Astrocyte (in vitro differentiated cells and primary cell): ENCODE measurements at regions not wholly inside any gene's neighbourhood (a gene's known extent, or its start where the extent isn't known, plus 50 kb on each side); places are given as distances from the start of the nearest gene placed in this dataset.

ENCODE experiments used
- DNase-seq: peaks from one replicate; pipeline ENCODE4 v3.0.0-alpha.2; 2010; ENCODE audit warnings: low read depth
- FAIRE-seq: peaks from 2 replicates; lab custom pipeline; 2011; peaks lifted over from hg19 to GRCh38; lab: Jason Lieb, UNC
- H2AFZ ChIP-seq: 2 replicates; pipeline ENCODE4 v1.6.0; 2012; ENCODE audit warnings: low read depth, low read length, inconsistent platforms
- H3K27ac ChIP-seq: 2 replicates; pipeline ENCODE4 v1.5.1; 2011; ENCODE audit warnings: low read depth, low read length, inconsistent platforms
- H3K27me3 ChIP-seq: 2 replicates; pipeline ENCODE4 v1.6.0; 2011; ENCODE audit warnings: low read length, inconsistent platforms; ENCODE audit not compliant: insufficient read depth
- H3K36me3 ChIP-seq: 2 replicates; pipeline ENCODE4 v1.5.1; 2011; ENCODE audit warnings: low read length, inconsistent platforms; ENCODE audit not compliant: insufficient read depth
- H3K4me1 ChIP-seq: 2 replicates; pipeline ENCODE4 v1.5.1; 2011; ENCODE audit warnings: low read length, inconsistent platforms; ENCODE audit not compliant: insufficient read depth
- H3K4me2 ChIP-seq: 2 replicates; pipeline ENCODE4 v1.6.0; 2012; ENCODE audit warnings: low read length, inconsistent platforms
- H3K4me3 ChIP-seq: 2 replicates; pipeline ENCODE4 v1.5.1; 2011; ENCODE audit warnings: low read depth, mild to moderate bottlenecking, low read length, inconsistent platforms; ENCODE audit not compliant: insufficient read depth
- H3K79me2 ChIP-seq: 2 replicates; pipeline ENCODE4 v1.6.0; 2012; ENCODE audit warnings: mild to moderate bottlenecking, low read length, inconsistent platforms; ENCODE audit not compliant: insufficient read depth
- H3K9ac ChIP-seq: 2 replicates; pipeline ENCODE4 v1.6.0; 2012; ENCODE audit warnings: mild to moderate bottlenecking, low read length, inconsistent platforms
- H3K9me3 ChIP-seq: 2 replicates; pipeline ENCODE4 v1.5.1; 2012; ENCODE audit warnings: low read depth, mild to moderate bottlenecking, low read length, inconsistent platforms; ENCODE audit not compliant: insufficient read depth
- H4K20me1 ChIP-seq: 2 replicates; pipeline ENCODE4 v1.6.0; 2012; ENCODE audit warnings: low read length, inconsistent platforms; ENCODE audit not compliant: insufficient read depth
- H3K27ac Mint-ChIP-seq: one replicate; pipeline ENCODE4 v1.8.0; 2021; ENCODE audit warnings: mild to moderate bottlenecking, mixed read lengths; ENCODE audit not compliant: unreplicated experiment
- H3K27me3 Mint-ChIP-seq: one replicate; pipeline ENCODE4 v1.8.0; 2021; ENCODE audit warnings: low read depth, mixed read lengths; ENCODE audit not compliant: unreplicated experiment
- H3K36me3 Mint-ChIP-seq: one replicate; pipeline ENCODE4 v1.8.0; 2021; ENCODE audit warnings: low read depth, mixed read lengths; ENCODE audit not compliant: unreplicated experiment
- H3K4me1 Mint-ChIP-seq: one replicate; pipeline ENCODE4 v1.8.0; 2021; ENCODE audit warnings: low read depth, mixed read lengths; ENCODE audit not compliant: unreplicated experiment
- H3K4me3 Mint-ChIP-seq: one replicate; pipeline ENCODE4 v1.8.0; 2021; ENCODE audit warnings: mild to moderate bottlenecking, moderate library complexity, mixed read lengths; ENCODE audit not compliant: unreplicated experiment
- H3K9me3 Mint-ChIP-seq: one replicate; pipeline ENCODE4 v1.8.0; 2021; ENCODE audit warnings: mild to moderate bottlenecking, mixed read lengths; ENCODE audit not compliant: unreplicated experiment
- EZH2 ChIP-seq: IDR thresholded peaks from 2 replicates; pipeline ENCODE4 v1.6.1; 2012; ENCODE audit warnings: mild to moderate bottlenecking, low read length, inconsistent platforms; ENCODE audit not compliant: insufficient read depth
- TF ChIP-seq, protein P1 (sequence below): IDR thresholded peaks from 2 replicates; pipeline ENCODE4 v1.5.1; 2011; ENCODE audit warnings: low read depth, mild to moderate bottlenecking, inconsistent platforms, low read length, moderate library complexity; ENCODE audit not compliant: insufficient read depth

DNA sequence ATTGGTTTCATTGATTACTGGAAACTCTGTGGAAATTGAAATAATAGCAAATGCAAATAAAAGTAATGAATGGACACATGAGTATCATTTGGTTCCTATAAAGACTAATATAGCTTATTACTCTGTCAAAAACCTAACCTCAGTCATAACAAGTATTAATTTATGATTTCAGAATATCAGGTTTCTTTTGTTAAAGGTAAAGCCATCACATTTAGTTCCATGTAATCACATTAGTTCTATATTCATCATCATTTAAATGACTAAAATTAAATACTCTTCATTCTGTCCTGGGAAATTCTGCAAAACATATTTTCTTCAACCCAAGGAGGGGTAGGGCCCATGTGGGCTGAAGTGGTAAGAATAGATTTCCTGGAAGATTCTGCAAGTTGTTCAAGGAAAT is 68.2 kb upstream of the ANO3 start:
- no peak overlapping the region for H3K4me3 ChIP-seq
- H3K4me3 Mint-ChIP-seq = no peak overlapping the region
- no peak overlapping the region for H3K4me2 ChIP-seq
- H3K27ac ChIP-seq = no peak overlapping the region
- H3K9me3 Mint-ChIP-seq = no peaks in the 10 kb centered on the region
- no peaks in the 10 kb centered on the region for H3K27me3 Mint-ChIP-seq
- no peaks in the 10 kb centered on the region for H3K9me3 ChIP-seq
- TF ChIP-seq EZH2 = no peak
- TF ChIP-seq, protein P1, sequence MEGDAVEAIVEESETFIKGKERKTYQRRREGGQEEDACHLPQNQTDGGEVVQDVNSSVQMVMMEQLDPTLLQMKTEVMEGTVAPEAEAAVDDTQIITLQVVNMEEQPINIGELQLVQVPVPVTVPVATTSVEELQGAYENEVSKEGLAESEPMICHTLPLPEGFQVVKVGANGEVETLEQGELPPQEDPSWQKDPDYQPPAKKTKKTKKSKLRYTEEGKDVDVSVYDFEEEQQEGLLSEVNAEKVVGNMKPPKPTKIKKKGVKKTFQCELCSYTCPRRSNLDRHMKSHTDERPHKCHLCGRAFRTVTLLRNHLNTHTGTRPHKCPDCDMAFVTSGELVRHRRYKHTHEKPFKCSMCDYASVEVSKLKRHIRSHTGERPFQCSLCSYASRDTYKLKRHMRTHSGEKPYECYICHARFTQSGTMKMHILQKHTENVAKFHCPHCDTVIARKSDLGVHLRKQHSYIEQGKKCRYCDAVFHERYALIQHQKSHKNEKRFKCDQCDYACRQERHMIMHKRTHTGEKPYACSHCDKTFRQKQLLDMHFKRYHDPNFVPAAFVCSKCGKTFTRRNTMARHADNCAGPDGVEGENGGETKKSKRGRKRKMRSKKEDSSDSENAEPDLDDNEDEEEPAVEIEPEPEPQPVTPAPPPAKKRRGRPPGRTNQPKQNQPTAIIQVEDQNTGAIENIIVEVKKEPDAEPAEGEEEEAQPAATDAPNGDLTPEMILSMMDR = no peak
- no peaks in the 10 kb centered on the region for H3K27me3 ChIP-seq
- no peaks in the 10 kb centered on the region for H4K20me1 ChIP-seq
- no peak for FAIRE-seq
- no peak overlapping the region for H2AFZ ChIP-seq
- H3K27ac Mint-ChIP-seq = no peak overlapping the region
- H3K4me1 Mint-ChIP-seq = no peaks in the 10 kb centered on the region
- no peaks in the 10 kb centered on the region for H3K36me3 Mint-ChIP-seq
- no peaks in the 10 kb centered on the region for H3K4me1 ChIP-seq
- DNase-seq = no peak
- no peaks in the 10 kb centered on the region for H3K36me3 ChIP-seq
- no peaks in the 10 kb centered on the region for H3K79me2 ChIP-seq
- no peak overlapping the region for H3K9ac ChIP-seq

DNA sequence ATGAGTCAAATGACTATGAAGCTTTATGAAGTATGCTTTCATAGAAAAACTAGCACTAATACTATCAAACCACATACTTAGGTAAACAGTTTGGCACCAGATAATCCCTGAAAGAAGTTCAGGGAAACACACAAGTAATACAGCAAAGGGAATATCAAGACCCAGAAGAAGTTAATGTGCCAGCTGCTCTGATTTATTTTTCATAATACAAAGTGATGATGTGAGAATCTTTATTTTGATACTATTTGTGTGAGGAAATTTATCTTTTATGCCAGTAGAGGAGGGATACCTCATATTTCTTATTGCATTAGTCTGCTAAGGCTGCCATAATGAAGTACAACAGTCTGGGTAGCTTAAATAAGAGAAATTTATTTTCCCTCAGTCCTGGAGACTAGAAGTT is 67.7 kb upstream of the ANO3 start:
- H3K36me3 Mint-ChIP-seq = no peaks in the 10 kb centered on the region
- no peak for FAIRE-seq

DNA sequence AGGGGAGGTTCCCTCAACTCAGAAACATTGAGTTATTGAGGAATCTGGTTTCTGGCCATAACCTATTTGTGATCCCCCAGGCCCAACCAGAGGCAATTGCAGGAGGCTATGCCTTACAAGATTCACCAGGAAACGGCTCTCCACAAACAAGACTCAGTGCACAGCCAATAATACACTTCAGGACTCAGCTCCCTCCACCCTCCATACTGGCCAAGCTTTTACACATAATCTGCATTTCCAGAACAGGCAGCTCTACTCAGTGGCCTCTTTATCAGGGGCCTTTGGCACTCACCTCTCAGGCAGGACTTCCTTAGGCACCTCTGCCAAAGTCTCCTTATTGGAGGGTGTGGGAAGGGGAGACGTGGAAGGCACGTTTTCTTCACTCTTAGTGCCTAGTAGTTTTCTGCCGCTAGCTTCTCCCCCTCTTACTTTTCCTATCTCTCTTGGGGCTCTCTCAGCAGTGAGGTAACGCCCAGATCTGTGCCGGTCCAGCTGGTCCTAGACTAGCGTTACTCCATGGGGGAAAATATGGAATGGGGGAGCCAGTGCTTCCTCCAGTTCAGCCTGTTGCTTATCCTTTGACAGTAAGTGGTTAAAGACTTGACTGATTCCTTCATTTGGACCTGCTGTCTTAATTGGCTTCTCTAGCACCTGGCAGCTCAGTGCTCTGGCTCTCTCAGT is 62.8 kb upstream of the ANO3 start:
- Histone ChIP-seq H3K4me3 (no peak overlapping the region), H3K27me3 (no peaks in the 10 kb centered on the region), H3K79me2 (no peaks in the 10 kb centered on the region), H3K36me3 (no peaks in the 10 kb centered on the region), H2AFZ (no peak overlapping the region), H3K27ac (no peak overlapping the region), H3K4me1 (no peaks in the 10 kb centered on the region), H3K9ac (no peak overlapping the region), H3K4me2 (no peak overlapping the region), H3K9me3 (no peaks in the 10 kb centered on the region), H4K20me1 (no peaks in the 10 kb centered on the region)
- H3K4me3 Mint-ChIP-seq = no peak overlapping the region
- no peaks in the 10 kb centered on the region for H3K27me3 Mint-ChIP-seq
- no peaks in the 10 kb centered on the region for H3K9me3 Mint-ChIP-seq
- no peak overlapping the region for H3K27ac Mint-ChIP-seq
- no peak for FAIRE-seq
- no peak for DNase-seq
- H3K36me3 Mint-ChIP-seq = no peaks in the 10 kb centered on the region
- peaks cover 2% of the 10 kb centered on the region for H3K4me1 Mint-ChIP-seq
- TF ChIP-seq, protein P1 = no peak
- no peak for TF ChIP-seq EZH2

More for the DNA sequence above, 67.7 kb upstream of the ANO3 start:
- TF ChIP-seq, protein P1 = no peak
- TF ChIP-seq EZH2 = no peak
- H3K9ac ChIP-seq = no peak overlapping the region
- no peak overlapping the region for H3K4me3 Mint-ChIP-seq
- no peak for DNase-seq
- H3K27ac Mint-ChIP-seq = no peak overlapping the region
- no peaks in the 10 kb centered on the region for H3K4me1 Mint-ChIP-seq
- H3K27me3 ChIP-seq = no peaks in the 10 kb centered on the region
- no peak overlapping the region for H2AFZ ChIP-seq
- no peaks in the 10 kb centered on the region for H3K9me3 ChIP-seq
- H3K9me3 Mint-ChIP-seq = no peaks in the 10 kb centered on the region
- no peaks in the 10 kb centered on the region for H3K27me3 Mint-ChIP-seq
- H3K36me3 ChIP-seq = no peaks in the 10 kb centered on the region
- H4K20me1 ChIP-seq = no peaks in the 10 kb centered on the region
- no peaks in the 10 kb centered on the region for H3K4me1 ChIP-seq
- no peak overlapping the region for H3K4me2 ChIP-seq
- H3K79me2 ChIP-seq = no peaks in the 10 kb centered on the region
- no peak overlapping the region for H3K4me3 ChIP-seq
- H3K27ac ChIP-seq = no peak overlapping the region
